Thymus (tissue), 11 donors: ENCODE measurements at regions not wholly inside any gene's neighbourhood (a gene's known extent, or its start where the extent isn't known, plus 50 kb on each side); places are given as distances from the start of the nearest gene placed in this dataset.

Source experiments
- DNase-seq, 9 donors: peaks; one replicate each; pipeline ENCODE4 v3.0.0-alpha.2; 2013; ENCODE audit warnings: low spot score in 9 of 9, low read depth in 6 of 9, missing footprints in 1 of 9
- H3K27ac ChIP-seq, 2 donors: one replicate each; pipeline ENCODE4 v1.5.1; 2013; ENCODE audit warnings: control low read depth in 1 of 2, low read depth in 1 of 2, low read length in 1 of 2, mild to moderate bottlenecking in 1 of 2, moderate library complexity in 1 of 2
- H3K27me3 ChIP-seq, 2 donors: one replicate each; pipeline ENCODE4 v1.5.1; 2013; ENCODE audit warnings: low read length in 1 of 2; ENCODE audit not compliant: control insufficient read depth in 2 of 2, insufficient read depth in 1 of 2
- H3K36me3 ChIP-seq, 2 donors: one replicate each; pipeline ENCODE4 v1.5.1; 2013; ENCODE audit warnings: low read length in 1 of 2, mild to moderate bottlenecking in 1 of 2, moderate library complexity in 1 of 2; ENCODE audit not compliant: control insufficient read depth in 2 of 2, insufficient read depth in 2 of 2
- H3K4me1 ChIP-seq, 2 donors: one replicate each; pipeline ENCODE4 v1.5.1; 2013; ENCODE audit warnings: low read length in 2 of 2; ENCODE audit not compliant: control insufficient read depth in 2 of 2, insufficient read depth in 2 of 2
- H3K4me3 ChIP-seq, 2 donors: one replicate each; pipeline ENCODE4 v1.5.1; 2013; ENCODE audit warnings: low read length in 2 of 2, control low read depth in 1 of 2, mild to moderate bottlenecking in 1 of 2
- H3K9me3 ChIP-seq, 2 donors: one replicate each; pipeline ENCODE4 v1.5.1; 2013; ENCODE audit warnings: low read length in 1 of 2, mild to moderate bottlenecking in 1 of 2; ENCODE audit not compliant: control insufficient read depth in 2 of 2, insufficient read depth in 1 of 2
- WGBS: extraction: QIAGEN DNeasy Blood & Tissue Kit; methylation state at CpG from one replicate; pipeline ENCODE4 v1.1.7; 2013; 5-methylcytosine and 5-hydroxymethylcytosine counted together
- donor health status: healthy.

DNA sequence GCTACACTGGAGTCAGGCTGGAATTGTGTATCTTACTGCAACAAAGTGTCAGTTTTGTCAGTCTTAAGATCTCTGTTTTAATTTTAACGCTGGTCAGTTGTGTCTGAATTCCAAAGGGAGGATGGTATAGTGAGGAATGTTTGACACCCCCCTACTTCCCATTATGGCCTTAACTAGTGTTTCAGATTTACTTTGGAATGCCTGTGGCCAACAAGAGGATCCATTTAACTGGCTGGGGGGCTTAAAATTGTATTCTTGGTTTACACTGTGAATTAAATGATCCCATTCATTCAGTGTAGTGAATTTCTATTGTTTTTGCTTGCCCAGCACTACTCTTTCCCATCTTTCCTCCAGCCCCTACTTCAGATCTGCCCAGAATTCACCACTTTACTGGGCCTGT, 75.8 kb upstream of the IQCM start:
- no peak overlapping the region for H3K4me3 ChIP-seq
- 93% methylated on average over 1 of the region's 1 CpG for WGBS
- no peak overlapping the region for H3K27ac ChIP-seq
- H3K9me3 ChIP-seq, result no peaks in the 10 kb centered on the region
- H3K36me3 ChIP-seq, result no peaks in the 10 kb centered on the region
- H3K4me1 ChIP-seq, result no peaks in the 10 kb centered on the region
- no peaks in the 10 kb centered on the region for H3K27me3 ChIP-seq
- DNase-seq, result no peak

DNA sequence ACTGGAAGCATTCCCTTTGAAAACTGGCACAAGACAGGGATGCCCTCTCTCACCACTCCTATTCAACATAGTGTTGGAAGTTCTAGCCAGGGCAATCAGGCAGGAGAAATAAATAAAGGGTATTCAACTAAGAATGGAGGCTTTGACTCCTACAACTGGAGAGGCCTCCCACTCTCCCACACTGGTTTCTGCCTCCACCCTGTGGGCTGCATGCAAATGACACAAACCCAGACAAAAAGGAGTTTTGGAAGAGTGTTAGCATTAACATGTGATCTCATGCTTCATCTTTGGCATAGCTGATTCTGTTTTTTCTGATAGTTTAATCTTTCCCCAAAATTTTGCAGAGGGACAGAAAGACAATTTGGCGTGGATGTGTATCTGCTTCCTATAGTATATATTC, 80.8 kb upstream of the IQCM start:
- Histone ChIP-seq H3K27ac (no peak overlapping the region), H3K36me3 (no peaks in the 10 kb centered on the region), H3K9me3 (no peaks in the 10 kb centered on the region), H3K4me1 (no peaks in the 10 kb centered on the region), H3K27me3 (no peaks in the 10 kb centered on the region), H3K4me3 (no peak overlapping the region)
- no peak for DNase-seq
- 96% methylated on average over 1 of the region's 1 CpG for WGBS

DNA sequence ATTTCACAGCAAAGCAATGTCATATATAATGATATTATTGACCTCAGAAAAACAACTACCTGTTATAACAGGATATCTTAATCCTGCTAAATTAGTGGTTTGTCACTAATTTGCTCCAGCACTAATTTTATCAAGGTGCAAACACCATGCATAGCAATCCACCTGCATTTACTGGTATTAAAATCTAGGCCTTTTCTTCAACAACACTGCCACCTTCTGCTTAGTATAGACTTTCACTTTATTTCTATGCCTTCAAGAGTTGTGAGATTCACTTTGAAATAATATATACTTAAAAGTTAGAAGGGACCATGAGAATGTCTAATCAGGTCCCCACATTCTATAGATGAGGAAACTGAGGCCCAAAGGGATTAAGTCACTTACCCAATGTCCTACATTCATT, 82.1 kb upstream of the IQCM start:
- DNase-seq, result no peak

DNA sequence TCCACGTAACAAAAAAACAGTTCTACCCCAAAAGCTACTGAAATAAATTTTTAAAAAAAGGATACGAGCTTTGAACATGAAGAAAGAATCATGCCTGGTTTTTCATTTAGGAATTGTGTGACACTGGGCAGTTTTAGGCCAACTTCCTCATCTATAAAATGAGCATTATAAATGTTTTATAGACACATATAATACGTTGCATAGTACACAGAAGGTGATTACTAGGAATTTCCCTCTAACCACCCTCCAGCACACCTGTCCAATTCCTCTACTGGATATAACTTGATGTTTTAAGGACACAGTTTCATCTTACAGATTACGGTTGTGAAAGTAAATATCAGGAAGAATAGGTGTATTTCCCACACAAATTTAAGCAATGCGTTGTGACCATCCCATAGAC, 85.5 kb upstream of the IQCM start:
- no peak for DNase-seq
- WGBS, result 93% methylated on average over 5 of the region's 5 CpGs
- H3K4me1 ChIP-seq, result no peaks in the 10 kb centered on the region

More for the DNA sequence above, 82.1 kb upstream of the IQCM start:
- no peaks in the 10 kb centered on the region for H3K27me3 ChIP-seq
- no peaks in the 10 kb centered on the region for H3K9me3 ChIP-seq
- no peaks in the 10 kb centered on the region for H3K36me3 ChIP-seq
- no peaks in the 10 kb centered on the region for H3K4me1 ChIP-seq
- no peak overlapping the region for H3K4me3 ChIP-seq
- no peak overlapping the region for H3K27ac ChIP-seq

DNA sequence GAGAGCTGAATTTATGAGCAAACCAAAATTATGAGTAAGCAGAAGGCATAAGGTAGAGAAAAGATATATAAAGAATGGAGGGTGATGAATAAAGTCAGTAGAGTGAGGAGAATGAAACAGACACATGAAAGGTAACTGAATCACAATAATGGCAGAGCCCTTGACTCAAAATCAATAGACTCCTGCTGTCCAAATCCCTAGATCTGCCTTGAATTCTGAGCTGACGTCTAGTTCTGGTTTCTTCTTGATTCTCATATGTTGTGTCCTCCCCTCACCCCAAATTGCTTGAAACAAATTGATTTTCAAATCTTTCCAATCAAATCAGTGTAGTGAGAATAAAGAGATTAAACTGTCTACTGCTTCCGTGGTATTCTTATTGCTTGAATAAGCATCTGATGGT, 86.6 kb upstream of the IQCM start:
- DNase-seq, result no peak
- Histone ChIP-seq H3K4me3 (no peak overlapping the region), H3K36me3 (no peaks in the 10 kb centered on the region), H3K4me1 (no peaks in the 10 kb centered on the region), H3K27me3 (no peaks in the 10 kb centered on the region), H3K27ac (no peak overlapping the region), H3K9me3 (no peaks in the 10 kb centered on the region)
- 96% methylated on average over 2 of the region's 2 CpGs for WGBS

More for the DNA sequence above, 85.5 kb upstream of the IQCM start:
- no peaks in the 10 kb centered on the region for H3K27me3 ChIP-seq
- H3K4me3 ChIP-seq, result no peak overlapping the region
- H3K27ac ChIP-seq, result no peak overlapping the region
- H3K9me3 ChIP-seq, result no peaks in the 10 kb centered on the region
- H3K36me3 ChIP-seq, result no peaks in the 10 kb centered on the region

DNA sequence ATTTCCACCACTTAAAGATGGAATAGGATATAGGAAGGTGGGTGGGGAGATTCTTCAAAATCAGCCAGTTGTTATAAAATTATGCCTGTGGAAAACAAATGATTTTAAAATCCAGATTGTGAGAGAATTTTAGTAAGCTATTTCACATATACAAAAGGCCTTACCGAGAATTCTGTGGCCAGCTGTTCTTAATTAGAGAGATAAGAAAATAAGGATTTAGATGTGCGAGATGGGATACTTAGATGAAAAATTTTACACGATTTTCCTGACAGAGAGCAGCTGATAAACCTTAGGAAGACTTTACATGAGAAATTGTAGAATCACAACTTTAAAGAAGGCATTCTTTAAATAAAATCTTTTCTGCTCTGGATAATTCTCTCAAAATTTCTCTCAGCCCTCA, 94.5 kb upstream of the IQCM start:
- no peaks in the 10 kb centered on the region for H3K27me3 ChIP-seq
- no peaks in the 10 kb centered on the region for H3K36me3 ChIP-seq
- H3K4me3 ChIP-seq, result no peak overlapping the region
- 93% methylated on average over 3 of the region's 3 CpGs for WGBS
- H3K4me1 ChIP-seq, result no peaks in the 10 kb centered on the region
- no peak overlapping the region for H3K27ac ChIP-seq
- no peaks in the 10 kb centered on the region for H3K9me3 ChIP-seq
- no peak for DNase-seq

DNA sequence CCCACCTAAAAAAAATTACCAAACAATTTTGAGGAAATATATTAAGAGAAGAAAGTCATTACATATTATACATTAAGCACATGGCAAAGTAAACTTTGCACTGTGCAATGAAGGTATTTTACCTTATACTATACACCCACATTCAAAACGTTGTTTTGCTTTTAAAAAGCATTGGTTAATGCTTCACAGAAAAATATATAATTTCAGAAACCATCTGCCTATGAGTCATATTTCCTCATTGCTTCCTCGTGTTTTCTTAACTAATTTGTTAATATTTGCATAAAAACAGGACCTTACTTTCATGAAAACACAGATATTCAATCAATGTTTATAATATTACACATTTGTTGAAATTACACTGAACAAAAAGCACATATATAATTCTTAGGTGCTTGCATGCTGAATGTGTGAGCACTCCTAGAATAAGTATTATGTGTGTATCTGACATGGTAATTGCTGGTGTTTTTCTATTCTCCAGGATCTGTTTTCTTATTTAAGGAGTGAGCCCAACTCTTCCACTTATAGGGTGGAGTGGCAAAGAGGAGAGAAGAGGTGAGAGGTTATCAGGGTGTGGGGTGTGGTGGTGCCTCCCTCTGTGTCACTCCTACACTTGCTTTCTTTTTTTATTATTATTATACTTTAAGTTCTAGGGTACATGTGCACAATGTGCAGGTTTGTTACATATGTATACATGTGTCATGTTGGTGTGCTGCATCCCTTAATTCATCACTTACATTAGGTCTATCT, 95.1 kb upstream of the IQCM start:
- H3K4me1 ChIP-seq, result no peaks in the 10 kb centered on the region
- WGBS, result 39% methylated on average over 2 of the region's 2 CpGs
- H3K9me3 ChIP-seq, result no peaks in the 10 kb centered on the region
- DNase-seq, result no peak
- no peak overlapping the region for H3K4me3 ChIP-seq
- H3K27me3 ChIP-seq, result no peaks in the 10 kb centered on the region
- H3K36me3 ChIP-seq, result no peaks in the 10 kb centered on the region
- H3K27ac ChIP-seq, result no peak overlapping the region

DNA sequence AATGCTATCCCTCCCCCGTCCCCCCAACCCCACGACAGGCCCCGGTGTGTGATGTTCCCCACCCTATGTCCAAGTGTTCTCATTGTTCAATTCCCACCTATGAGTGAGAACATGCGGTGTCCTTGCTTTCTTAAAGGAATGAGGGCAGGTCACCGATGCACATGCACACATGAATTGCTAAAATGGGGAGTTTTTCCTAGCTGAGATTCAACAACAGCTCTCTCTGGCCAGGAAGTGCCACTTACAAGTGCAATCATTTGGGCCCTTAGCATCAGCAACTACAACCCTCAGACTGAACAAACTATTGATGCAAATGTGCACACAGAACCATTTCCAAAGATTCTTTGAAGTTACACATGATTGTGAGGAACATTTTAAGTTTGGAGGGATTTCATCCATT, 95.7 kb upstream of the IQCM start:
- Histone ChIP-seq H3K27me3 (no peaks in the 10 kb centered on the region), H3K9me3 (no peaks in the 10 kb centered on the region), H3K4me3 (no peak overlapping the region), H3K27ac (no peak overlapping the region), H3K4me1 (no peaks in the 10 kb centered on the region), H3K36me3 (no peaks in the 10 kb centered on the region)
- no peak for DNase-seq
- 95% methylated on average over 5 of the region's 5 CpGs for WGBS

DNA sequence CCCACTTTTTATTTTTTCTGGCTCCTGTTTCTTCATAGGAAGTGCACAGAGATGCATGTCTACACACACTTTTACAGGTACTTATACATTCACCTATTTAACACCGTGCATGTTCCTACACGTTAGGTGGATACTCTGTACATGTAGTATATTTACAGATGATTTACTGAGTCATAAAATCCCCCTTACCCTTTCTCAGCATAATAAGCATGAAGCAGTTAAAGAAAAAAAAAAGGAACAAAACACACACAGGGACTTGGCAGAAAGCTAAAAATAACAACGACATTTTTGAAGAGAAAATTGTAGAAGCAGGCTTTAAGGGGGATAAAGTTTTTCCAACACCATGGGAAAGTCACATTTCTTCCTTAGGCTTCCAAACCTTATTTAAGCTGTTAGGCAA, 96.4 kb upstream of the IQCM start:
- Histone ChIP-seq H3K4me1 (no peaks in the 10 kb centered on the region), H3K27ac (no peak overlapping the region), H3K4me3 (no peak overlapping the region), H3K36me3 (no peaks in the 10 kb centered on the region), H3K9me3 (no peaks in the 10 kb centered on the region), H3K27me3 (no peaks in the 10 kb centered on the region)
- DNase-seq, result peak in 1 of 9 donors; percentile 5
- WGBS, result 23% methylated on average over 3 of the region's 3 CpGs
